GM06990 (cell line): ENCODE measurements at regions not wholly inside any gene's neighbourhood (a gene's known extent, or its start where the extent isn't known, plus 50 kb on each side); places are given as distances from the start of the nearest gene placed in this dataset.

Experiments used
- DNase-seq: peaks from one replicate; pipeline ENCODE4 v3.0.0-alpha.2; 2011; ENCODE audit not compliant: insufficient read length; ENCODE audit errors: extremely low read depth
- H3K27me3 ChIP-seq: replicated peaks from 2 replicates; pipeline ENCODE4 v1.6.0; 2011; ENCODE audit warnings: low read length; ENCODE audit not compliant: control insufficient read depth, insufficient read depth
- H3K36me3 ChIP-seq: 2 replicates; pipeline ENCODE4 v1.5.1; 2011; ENCODE audit warnings: low read length; ENCODE audit not compliant: control insufficient read depth, insufficient read depth
- H3K4me3 ChIP-seq: replicated peaks from 2 replicates; pipeline ENCODE4 v1.5.1; 2011; ENCODE audit warnings: low read depth, mild to moderate bottlenecking, control low read depth, low read length
- TF ChIP-seq, protein P1 (sequence below): IDR thresholded peaks from 2 replicates; pipeline ENCODE4 v1.5.1; 2011; ENCODE audit warnings: low read length, control low read depth, mild to moderate bottlenecking, inconsistent platforms; ENCODE audit not compliant: insufficient read depth, poor library complexity, severe bottlenecking

GRCh38 chr1:191695865-191696264 lies 462.4 kb upstream of the RGS18 start:
- H3K27me3 ChIP-seq, result no peaks in the 10 kb centered on the region
- no peaks in the 10 kb centered on the region for H3K36me3 ChIP-seq
- no peak overlapping the region for H3K4me3 ChIP-seq
- no peak for DNase-seq
- TF ChIP-seq, protein P1, sequence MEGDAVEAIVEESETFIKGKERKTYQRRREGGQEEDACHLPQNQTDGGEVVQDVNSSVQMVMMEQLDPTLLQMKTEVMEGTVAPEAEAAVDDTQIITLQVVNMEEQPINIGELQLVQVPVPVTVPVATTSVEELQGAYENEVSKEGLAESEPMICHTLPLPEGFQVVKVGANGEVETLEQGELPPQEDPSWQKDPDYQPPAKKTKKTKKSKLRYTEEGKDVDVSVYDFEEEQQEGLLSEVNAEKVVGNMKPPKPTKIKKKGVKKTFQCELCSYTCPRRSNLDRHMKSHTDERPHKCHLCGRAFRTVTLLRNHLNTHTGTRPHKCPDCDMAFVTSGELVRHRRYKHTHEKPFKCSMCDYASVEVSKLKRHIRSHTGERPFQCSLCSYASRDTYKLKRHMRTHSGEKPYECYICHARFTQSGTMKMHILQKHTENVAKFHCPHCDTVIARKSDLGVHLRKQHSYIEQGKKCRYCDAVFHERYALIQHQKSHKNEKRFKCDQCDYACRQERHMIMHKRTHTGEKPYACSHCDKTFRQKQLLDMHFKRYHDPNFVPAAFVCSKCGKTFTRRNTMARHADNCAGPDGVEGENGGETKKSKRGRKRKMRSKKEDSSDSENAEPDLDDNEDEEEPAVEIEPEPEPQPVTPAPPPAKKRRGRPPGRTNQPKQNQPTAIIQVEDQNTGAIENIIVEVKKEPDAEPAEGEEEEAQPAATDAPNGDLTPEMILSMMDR, result no peak

GRCh38 chr1:191696354-191696753 lies 461.9 kb upstream of the RGS18 start:
- H3K27me3 ChIP-seq, result no peaks in the 10 kb centered on the region
- TF ChIP-seq, protein P1, result no peak
- H3K4me3 ChIP-seq, result no peak overlapping the region
- H3K36me3 ChIP-seq, result no peaks in the 10 kb centered on the region
- no peak for DNase-seq

GRCh38 chr1:191697556-191697955 lies 460.7 kb upstream of the RGS18 start:
- TF ChIP-seq, protein P1, result no peak
- no peak for DNase-seq
- Histone ChIP-seq H3K36me3 (no peaks in the 10 kb centered on the region), H3K27me3 (no peaks in the 10 kb centered on the region), H3K4me3 (no peak overlapping the region)

DNA sequence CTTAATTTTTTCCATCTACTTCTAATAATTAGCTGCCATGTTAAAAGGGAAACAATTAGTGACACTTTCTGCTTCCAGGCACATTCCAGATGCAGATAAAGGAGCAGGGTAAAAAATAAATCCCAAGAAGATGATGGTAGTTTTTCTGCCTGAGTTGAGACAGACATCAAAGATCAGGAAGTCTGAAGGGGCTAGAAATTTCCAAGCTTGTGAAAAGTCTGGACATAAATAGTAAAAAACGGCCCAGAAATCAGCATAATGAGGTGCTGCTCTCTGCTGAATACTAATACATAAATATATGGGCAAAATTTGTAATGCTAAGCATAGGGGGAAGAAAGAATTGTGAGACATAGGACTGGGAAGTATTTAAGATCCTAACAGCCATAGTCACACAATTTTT lies 460.0 kb upstream of the RGS18 start:
- TF ChIP-seq, protein P1, result no peak
- Histone ChIP-seq H3K36me3 (no peaks in the 10 kb centered on the region), H3K4me3 (no peak overlapping the region), H3K27me3 (no peaks in the 10 kb centered on the region)
- no peak for DNase-seq

GRCh38 chr1:191699343-191699742 lies 458.9 kb upstream of the RGS18 start:
- Histone ChIP-seq H3K27me3 (no peaks in the 10 kb centered on the region), H3K36me3 (no peaks in the 10 kb centered on the region), H3K4me3 (no peak overlapping the region)
- DNase-seq, result no peak
- TF ChIP-seq, protein P1, result no peak

- TF ChIP-seq, protein P1, result no peak
- no peak for DNase-seq
- H3K27me3 ChIP-seq, result no peaks in the 10 kb centered on the region
- no peaks in the 10 kb centered on the region for H3K36me3 ChIP-seq
- no peak overlapping the region for H3K4me3 ChIP-seq
Observed at GRCh38 chr1:191700922-191701321, 457.3 kb upstream of the RGS18 start.
